Stimulated activated effector memory CD8-positive, alpha-beta T cell treated with anti-CD3 and anti-CD28 coated beads, Interleukin-12 subunit alpha, Interleukin-12 subunit beta, amount 100 ng/mL, for 72 hours (primary cell): ENCODE measurements at regions not wholly inside any gene's neighbourhood (a gene's known extent, or its start where the extent isn't known, plus 50 kb on each side); places are given as distances from the start of the nearest gene placed in this dataset.

Experiments
- ATAC-seq: fragments of 150-1000 bp; cut with Tn5 transposase; 2 replicates; pipeline ENCODE4 v1.10.0; 2021
- DNase-seq, 2 donors: peaks; one replicate each; pipeline ENCODE4 v3.0.0; 2021 to 2022; ENCODE audit warnings: low spot score in 2 of 2
- H3K27ac Mint-ChIP-seq: one replicate; pipeline ENCODE4 v1.8.0; 2022; ENCODE audit warnings: mild to moderate bottlenecking, mixed read lengths
- H3K36me3 Mint-ChIP-seq: one replicate; pipeline ENCODE4 v1.8.0; 2022; ENCODE audit warnings: mild to moderate bottlenecking, mixed read lengths
- H3K4me1 Mint-ChIP-seq: one replicate; pipeline ENCODE4 v1.8.0; 2022; ENCODE audit warnings: mixed read lengths
- H3K4me3 Mint-ChIP-seq: one replicate; pipeline ENCODE4 v1.8.0; 2022; ENCODE audit warnings: mild to moderate bottlenecking, mixed read lengths
- H3K9me3 Mint-ChIP-seq: one replicate; pipeline ENCODE4 v1.8.0; 2022; ENCODE audit warnings: mixed read lengths

DNA sequence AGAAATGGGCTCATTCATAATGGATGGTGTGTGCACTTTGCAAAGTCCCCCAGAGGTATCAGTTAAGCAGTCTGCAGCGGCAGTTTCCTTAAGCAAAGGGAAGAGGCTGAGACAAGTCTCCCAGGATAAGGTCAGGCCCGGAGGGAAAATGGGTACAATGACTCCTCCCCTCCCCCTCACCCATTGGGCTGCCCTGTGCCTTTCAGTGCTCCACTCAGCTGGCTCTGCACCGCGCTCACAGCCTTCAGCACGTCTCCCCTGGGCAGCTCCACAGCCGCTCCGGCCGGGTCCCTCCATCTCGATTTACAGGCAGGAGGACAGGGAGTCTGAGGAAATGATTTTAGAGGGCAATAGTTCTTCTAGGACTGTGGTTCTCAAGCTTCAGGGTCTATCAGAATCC is 264.8 kb downstream of the LRFN2 start:
- ATAC-seq (no peak), DNase-seq (no peak)
- Mint-ChIP-seq H3K4me3 (no peak overlapping the region), H3K27ac (no peak overlapping the region), H3K9me3 (no peaks in the 10 kb centered on the region), H3K36me3 (no peaks in the 10 kb centered on the region), H3K4me1 (no peaks in the 10 kb centered on the region)

DNA sequence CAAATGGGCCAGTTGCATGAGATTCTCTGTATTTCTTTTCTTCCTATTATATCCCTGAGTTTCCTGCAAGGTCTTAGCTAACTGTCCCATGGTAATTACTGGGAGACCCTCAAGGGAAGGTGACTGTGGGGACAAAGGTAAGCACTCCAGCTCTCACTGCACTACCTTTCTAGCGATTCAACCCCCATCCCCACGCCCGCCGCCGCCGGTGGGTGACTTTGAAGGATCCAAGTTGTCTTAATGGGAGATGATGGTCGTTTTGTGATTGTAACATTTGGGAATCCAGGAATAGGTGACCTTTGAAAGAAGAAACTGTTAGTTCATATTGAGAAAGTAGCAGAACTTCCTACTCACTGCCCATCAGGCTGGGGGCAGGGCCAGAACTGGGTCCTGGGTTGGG is 265.5 kb downstream of the LRFN2 start:
- no peak overlapping the region for H3K4me3 Mint-ChIP-seq
- H3K9me3 Mint-ChIP-seq = no peaks in the 10 kb centered on the region
- H3K27ac Mint-ChIP-seq = no peak overlapping the region
- H3K4me1 Mint-ChIP-seq = no peaks in the 10 kb centered on the region
- DNase-seq = no peak
- no peaks in the 10 kb centered on the region for H3K36me3 Mint-ChIP-seq
- ATAC-seq = no peak

DNA sequence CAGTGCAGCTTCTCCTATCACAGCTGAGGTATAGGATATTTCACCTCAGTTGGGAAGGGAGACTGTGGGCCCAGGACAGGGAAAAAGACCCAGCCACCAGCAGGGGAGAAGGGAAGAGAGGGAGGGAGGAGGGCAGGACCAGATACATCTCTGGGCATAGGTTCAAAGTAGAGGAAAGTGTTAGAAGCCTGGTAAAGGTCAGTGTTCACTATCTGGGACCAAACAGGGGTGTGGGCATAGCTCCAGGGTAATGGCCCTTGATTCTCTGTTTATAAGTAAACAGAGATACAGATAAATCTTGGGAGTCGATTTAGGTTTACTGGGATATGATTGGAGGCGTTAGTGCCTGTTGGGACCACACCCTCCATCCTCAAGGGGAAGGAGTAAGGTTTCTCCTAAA is 266.2 kb downstream of the LRFN2 start:
- no peaks in the 10 kb centered on the region for H3K36me3 Mint-ChIP-seq
- H3K9me3 Mint-ChIP-seq = no peaks in the 10 kb centered on the region
- no peak overlapping the region for H3K4me3 Mint-ChIP-seq
- DNase-seq (no peak), ATAC-seq (no peak)
- H3K27ac Mint-ChIP-seq = no peak overlapping the region
- no peaks in the 10 kb centered on the region for H3K4me1 Mint-ChIP-seq

DNA sequence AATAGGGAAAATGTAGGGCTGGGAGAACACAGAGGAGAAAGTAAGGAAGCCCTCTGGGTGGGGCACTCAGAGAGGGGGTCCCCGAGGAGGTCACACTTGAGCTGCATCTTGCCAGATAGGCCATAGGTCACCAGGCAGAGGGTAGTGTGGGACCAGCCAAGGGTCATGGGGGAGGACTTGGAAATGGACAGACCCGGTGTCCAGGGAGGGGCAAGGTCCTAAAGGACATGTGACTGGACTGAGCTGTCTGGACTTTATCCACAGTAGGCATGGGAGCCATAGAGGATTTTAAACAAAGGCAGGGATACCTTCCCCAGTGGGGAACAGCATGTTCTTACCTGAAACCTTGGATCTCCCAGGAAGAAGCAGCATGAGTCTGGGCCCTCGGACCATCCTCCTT is 266.7 kb downstream of the LRFN2 start:
- no peak for DNase-seq
- Mint-ChIP-seq H3K9me3 (no peaks in the 10 kb centered on the region), H3K4me3 (no peak overlapping the region), H3K4me1 (no peaks in the 10 kb centered on the region), H3K27ac (no peak overlapping the region), H3K36me3 (no peaks in the 10 kb centered on the region)
- ATAC-seq = no peak

DNA sequence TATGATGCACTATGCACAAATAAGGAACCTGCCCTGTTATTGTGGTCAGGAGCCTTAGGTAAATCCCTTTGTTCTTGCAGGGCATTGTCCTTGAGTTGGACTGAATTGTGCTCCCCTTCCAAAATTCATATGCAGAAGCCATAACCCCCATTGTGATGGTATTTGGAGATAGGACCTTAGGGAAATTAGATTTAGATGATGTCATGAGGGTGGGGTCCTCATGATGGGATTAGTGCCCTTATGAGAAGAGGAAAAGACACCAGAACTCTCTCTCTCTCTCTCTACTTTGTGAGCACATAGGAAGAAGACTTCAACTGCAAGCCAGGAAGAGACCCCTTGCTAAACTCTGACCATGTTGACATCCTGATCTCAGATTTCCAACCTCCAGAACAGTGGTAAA is 268.0 kb downstream of the LRFN2 start:
- Mint-ChIP-seq H3K4me1 (no peaks in the 10 kb centered on the region), H3K4me3 (no peak overlapping the region), H3K9me3 (no peaks in the 10 kb centered on the region), H3K36me3 (no peaks in the 10 kb centered on the region), H3K27ac (no peak overlapping the region)
- DNase-seq (no peak), ATAC-seq (no peak)

DNA sequence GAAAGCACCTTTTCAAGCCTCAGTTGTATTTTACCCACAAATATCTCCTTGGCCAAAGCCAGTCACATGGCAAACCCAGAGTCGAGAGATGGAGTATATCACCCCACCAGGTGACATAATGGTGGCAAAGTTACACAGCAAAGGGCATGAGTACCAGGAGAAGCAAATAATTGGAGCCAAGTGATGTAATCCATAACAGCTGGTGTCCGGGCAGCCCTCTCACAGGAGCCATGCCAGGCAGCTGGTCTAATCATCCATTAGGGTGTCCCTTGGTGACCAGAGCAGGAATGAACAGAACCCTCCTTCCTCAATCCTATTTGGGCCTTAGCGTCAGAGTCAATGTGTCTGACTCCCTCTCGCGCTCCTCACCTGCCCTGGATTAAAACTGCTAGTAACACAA is 272.1 kb downstream of the LRFN2 start:
- no peaks in the 10 kb centered on the region for H3K9me3 Mint-ChIP-seq
- H3K4me1 Mint-ChIP-seq = no peaks in the 10 kb centered on the region
- DNase-seq (no peak), ATAC-seq (no peak)
- H3K36me3 Mint-ChIP-seq = no peaks in the 10 kb centered on the region
- H3K27ac Mint-ChIP-seq = no peak overlapping the region
- no peak overlapping the region for H3K4me3 Mint-ChIP-seq

DNA sequence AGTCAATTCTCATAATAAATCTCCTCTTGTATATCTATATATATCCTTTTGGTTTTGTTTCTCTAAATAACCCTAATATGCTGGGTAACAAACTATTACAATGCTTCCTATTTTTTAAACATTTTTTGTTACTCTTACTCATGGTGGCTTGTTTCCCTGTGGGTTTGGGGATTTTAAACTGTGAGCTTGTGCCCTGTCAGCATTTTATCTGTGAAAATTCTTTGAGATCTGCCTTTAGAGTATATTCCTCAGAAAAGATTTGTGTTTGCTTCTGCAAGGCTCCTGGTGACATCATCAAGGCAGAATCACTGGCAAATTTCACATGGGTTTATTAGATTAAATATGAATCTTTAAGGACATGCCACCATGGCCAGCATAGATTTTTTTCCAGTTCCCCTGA is 273.6 kb downstream of the LRFN2 start:
- no peak for ATAC-seq
- H3K9me3 Mint-ChIP-seq = no peaks in the 10 kb centered on the region
- no peaks in the 10 kb centered on the region for H3K36me3 Mint-ChIP-seq

DNA sequence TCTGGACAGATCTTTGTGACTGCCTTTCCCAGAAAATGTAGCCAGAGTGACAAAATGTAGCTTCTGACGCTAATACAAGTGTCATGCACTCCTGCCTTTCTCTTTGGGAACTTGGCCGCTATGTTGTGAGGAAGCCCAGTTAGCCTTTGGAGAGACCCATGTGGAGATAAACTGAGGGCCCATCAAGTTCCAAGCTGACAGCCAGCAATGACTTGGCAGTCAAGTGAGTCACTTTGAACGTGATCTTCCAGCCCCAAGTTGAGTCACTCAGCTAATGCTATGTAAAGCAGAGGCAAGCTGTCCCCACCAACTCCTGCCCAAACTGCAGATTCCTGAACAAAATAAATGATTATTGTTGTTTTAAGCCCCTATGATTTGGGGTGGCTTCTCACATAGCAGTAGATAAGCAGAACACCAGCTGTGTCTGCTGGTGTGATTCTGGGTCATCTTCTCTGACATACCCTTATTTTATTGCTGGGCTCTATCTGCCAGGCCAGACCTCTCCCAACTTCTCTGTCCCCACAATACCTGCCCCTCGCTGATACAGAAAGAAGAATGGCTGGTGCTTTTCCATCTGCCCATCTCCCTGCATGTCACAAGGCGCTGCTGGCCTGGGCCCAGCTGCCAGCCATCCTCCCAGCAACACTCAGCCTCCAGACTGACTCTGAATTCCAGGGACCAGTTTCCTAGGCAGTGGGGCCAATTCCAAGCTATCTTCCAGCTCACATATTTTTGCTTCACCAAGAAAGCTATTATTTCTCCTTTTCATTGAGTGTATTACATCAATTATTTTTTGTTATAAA is 274.8 kb downstream of the LRFN2 start:
- H3K27ac Mint-ChIP-seq = no peak overlapping the region
- H3K4me3 Mint-ChIP-seq = no peak overlapping the region
- no peak for DNase-seq

More for the DNA sequence above, 273.6 kb downstream of the LRFN2 start:
- DNase-seq = no peak
- Mint-ChIP-seq H3K27ac (no peak overlapping the region), H3K4me3 (no peak overlapping the region), H3K4me1 (peaks cover 3% of the 10 kb centered on the region)

DNA sequence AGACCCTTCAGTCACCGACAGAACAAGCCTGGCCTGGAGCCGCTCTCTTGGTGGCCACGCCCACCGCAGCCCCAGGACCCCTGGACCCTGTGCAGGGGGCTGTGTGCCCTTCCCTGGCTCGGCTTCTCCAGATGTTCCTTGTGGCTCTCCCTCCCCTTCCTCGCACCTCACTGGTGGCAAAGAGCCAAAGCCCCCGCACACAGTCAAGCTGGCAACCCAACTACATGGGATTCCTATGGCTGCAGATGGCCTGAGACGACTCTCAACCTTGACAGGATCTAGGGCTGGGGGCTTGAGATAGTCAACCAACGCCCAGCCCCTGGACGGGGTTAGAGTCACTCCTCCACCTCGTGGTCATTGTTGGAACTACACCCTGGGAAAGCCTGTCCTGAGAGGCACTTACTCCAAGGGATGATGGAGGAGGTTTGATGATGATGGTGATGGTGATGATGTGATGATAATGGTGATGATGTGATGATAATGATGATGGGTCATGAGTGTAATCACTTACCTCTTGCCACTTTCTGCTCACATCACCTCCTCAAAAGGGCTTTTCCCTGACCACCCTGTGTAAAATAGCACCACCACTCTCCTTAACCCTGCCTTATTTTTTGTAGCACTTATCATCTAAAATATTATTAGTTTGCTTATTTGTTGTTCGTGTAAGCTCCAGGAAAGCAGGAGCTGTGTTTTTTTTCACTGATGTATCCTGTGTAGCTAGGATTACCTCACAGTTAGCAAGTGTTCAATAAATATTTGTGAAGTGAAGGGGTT is 278.4 kb downstream of the LRFN2 start:
- H3K27ac Mint-ChIP-seq = no peak overlapping the region
- peak; percentile 47 for ATAC-seq
- no peaks in the 10 kb centered on the region for H3K36me3 Mint-ChIP-seq
- peaks cover 5% of the 10 kb centered on the region for H3K4me1 Mint-ChIP-seq
- H3K4me3 Mint-ChIP-seq = no peak overlapping the region
- peaks cover 3% of the 10 kb centered on the region for H3K9me3 Mint-ChIP-seq
- DNase-seq = peak; percentile 36 to 80

More for the DNA sequence above, 274.8 kb downstream of the LRFN2 start:
- ATAC-seq = no peak
- Mint-ChIP-seq H3K4me1 (peaks cover 5% of the 10 kb centered on the region), H3K36me3 (no peaks in the 10 kb centered on the region), H3K9me3 (no peaks in the 10 kb centered on the region)

DNA sequence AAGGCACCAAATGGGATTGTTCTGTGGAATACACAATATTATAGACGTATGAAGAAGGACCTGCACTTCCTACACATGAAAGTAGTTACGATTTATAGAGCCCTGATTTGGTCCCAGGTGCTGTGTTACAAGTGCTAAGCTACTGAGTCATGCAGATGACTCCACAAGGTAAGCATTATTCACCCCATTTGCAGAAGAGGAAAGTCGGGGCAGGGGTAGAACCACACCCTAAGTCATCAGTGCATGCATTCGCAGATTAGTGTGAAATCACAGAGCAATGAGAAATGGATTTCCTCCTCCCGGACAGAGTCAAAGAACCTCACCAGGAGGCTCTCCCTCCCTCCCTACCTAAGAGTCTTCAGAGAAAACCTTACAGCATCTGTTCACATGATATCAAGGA is 279.5 kb downstream of the LRFN2 start:
- H3K4me3 Mint-ChIP-seq = no peak overlapping the region
- no peaks in the 10 kb centered on the region for H3K36me3 Mint-ChIP-seq
- DNase-seq (no peak), ATAC-seq (no peak)
- peaks cover 5% of the 10 kb centered on the region for H3K4me1 Mint-ChIP-seq
- H3K9me3 Mint-ChIP-seq = peaks cover 3% of the 10 kb centered on the region
- H3K27ac Mint-ChIP-seq = no peak overlapping the region

DNA sequence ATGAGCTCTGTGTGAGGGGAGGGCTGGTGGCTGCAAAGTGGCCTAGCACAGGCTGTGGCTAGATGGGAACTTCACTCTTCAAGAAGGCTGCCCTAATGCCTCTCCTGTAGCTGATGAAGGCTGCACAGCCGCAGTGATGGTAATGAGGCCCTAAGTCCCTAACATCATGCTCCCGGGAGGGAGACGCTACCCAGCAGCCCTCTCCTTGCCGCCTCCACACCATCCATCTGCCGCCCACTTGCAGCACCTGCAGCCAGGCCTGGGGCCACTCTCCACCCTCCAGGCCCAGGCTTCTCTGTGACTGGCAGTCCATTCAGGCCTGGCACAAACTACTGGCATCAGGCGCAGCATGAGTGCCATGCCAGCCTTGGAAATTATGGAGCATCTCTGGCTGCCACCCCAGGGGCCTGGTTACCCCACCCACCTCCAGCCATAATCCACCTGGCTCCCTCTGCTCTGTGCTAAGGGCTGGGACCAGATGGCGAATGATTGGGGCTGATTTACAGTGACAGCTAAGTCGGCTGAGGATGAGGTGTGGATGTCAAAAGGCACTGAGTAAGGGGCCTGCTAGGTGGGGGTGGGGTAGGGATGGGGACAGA is 284.2 kb downstream of the LRFN2 start:
- ATAC-seq (no peak), DNase-seq (no peak)
- no peaks in the 10 kb centered on the region for H3K36me3 Mint-ChIP-seq
- no peak overlapping the region for H3K27ac Mint-ChIP-seq
- H3K4me3 Mint-ChIP-seq = no peak overlapping the region
- H3K4me1 Mint-ChIP-seq = no peaks in the 10 kb centered on the region
- H3K9me3 Mint-ChIP-seq = peaks cover 5% of the 10 kb centered on the region

DNA sequence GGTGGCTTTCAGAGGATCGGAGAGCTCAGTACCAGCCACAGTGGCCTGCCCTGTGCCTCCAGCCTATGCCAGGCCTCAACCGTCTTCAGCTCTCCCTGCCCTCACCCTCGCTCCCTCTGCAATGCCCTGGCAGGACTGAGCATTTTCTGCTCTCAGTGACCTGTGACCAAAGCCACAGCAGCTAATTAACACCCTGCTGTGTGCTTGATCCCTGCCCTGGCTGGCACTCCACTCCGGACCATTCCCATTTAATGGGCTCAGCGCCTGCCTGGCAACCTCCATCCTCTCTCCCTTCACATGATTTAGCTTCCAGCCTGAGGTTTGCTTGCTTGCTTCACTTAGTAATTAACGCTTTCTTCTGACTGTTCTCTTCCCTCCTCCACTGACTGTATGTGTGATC is 287.5 kb downstream of the LRFN2 start:
- ATAC-seq (no peak), DNase-seq (no peak)
- peaks cover 2% of the 10 kb centered on the region for H3K9me3 Mint-ChIP-seq
- H3K4me1 Mint-ChIP-seq = peaks cover 4% of the 10 kb centered on the region
- H3K27ac Mint-ChIP-seq = no peak overlapping the region
- no peak overlapping the region for H3K4me3 Mint-ChIP-seq
- no peaks in the 10 kb centered on the region for H3K36me3 Mint-ChIP-seq

DNA sequence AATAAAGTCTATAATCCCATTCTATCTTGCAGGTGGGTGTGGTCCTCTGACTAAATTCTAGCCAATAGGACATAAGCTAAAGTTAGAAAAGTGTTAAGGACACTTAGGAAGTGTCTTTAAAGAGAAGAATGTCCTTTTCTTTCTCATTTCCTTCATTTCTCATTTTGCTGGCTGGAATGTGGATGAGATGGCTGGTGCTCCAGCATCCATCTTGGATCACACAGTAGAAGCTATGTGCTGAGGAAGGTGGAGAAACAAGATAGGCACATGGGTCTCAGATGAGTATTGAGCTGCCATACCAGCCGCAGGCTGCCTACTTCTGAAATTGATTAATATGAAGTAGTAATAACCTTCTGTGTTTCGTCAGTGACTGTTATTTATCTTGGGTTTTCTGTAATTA is 289.0 kb downstream of the LRFN2 start:
- no peak for ATAC-seq
- Mint-ChIP-seq H3K36me3 (no peaks in the 10 kb centered on the region), H3K4me1 (peaks cover 6% of the 10 kb centered on the region), H3K4me3 (no peak overlapping the region), H3K27ac (no peak overlapping the region), H3K9me3 (peaks cover 2% of the 10 kb centered on the region)
- DNase-seq = no peak

DNA sequence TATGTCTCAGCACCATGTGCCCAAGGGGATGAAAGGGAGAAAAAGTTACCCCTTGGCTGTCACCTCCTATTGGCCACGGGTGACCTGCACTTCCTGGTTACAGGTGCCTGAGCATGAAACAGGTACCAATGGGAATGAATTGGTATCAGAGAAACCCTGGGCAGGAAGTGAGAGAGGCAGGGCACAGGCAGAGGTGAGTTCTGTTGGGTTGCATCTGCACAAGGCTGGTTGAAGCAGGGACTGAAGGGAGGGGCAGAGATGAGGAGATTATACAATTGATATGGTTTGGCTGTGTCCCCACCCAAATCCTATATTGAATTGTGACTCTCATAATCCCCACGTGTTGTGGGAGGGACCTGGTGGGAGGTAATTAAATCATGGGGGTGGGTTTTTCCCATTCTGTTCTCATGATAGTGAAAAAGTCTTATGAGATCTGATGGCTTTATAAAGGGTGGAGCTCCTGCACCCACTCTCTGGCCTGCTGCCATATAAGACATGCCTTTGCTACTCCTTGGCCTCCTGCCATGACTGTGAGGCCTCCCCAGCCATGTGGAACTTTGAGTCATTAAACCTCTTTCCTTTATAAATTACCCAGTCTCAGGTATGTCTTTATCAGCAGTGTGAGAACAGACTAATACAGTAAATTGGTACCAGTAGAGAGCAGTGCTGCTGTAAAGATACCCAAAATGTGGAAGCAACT is 291.8 kb downstream of the LRFN2 start:
- H3K9me3 Mint-ChIP-seq = peaks cover 2% of the 10 kb centered on the region
- H3K36me3 Mint-ChIP-seq = no peaks in the 10 kb centered on the region
- ATAC-seq (no peak), DNase-seq (no peak)
- peaks cover 6% of the 10 kb centered on the region for H3K4me1 Mint-ChIP-seq
- no peak overlapping the region for H3K27ac Mint-ChIP-seq
- H3K4me3 Mint-ChIP-seq = no peak overlapping the region

DNA sequence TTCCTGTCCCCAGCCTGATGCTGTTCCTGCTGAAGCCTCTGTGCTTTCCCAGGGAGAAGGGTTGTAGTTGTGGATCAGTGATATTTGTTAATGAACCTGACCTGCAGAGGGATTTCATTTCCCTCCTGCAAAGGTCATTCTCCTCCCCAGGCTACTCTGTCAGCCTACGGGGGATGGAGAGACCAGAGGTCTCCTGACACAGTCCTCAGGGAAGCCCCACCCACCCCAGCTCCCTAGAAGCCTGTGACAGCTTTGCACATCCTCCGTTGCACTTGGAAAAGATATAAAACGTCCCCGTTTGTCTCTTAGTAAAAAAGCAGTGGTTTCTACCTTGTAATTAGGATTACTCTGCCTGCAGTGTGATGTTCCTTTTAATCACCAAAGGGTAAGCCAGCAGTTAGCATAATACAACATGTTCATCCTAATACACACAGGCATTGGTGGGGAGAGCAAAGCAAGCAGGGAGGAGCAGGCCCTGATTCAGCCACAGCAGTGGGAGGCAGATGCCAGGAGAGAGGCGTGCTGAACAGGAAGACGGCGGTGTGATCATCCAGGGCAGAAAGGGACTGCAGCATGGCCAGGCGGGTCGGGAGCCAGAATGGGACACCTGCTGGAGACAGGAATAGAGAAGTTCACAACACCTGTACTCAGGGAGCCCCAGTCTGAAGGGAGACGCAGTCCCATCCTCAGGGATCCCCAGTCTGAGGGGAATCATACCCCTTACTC is 293.5 kb downstream of the LRFN2 start:
- no peak overlapping the region for H3K27ac Mint-ChIP-seq
- H3K4me1 Mint-ChIP-seq = peaks cover 6% of the 10 kb centered on the region
- no peaks in the 10 kb centered on the region for H3K36me3 Mint-ChIP-seq
- no peaks in the 10 kb centered on the region for H3K9me3 Mint-ChIP-seq
- H3K4me3 Mint-ChIP-seq = no peak overlapping the region
- ATAC-seq = no peak
- DNase-seq = no peak
